Neuronal stem cell (in vitro differentiated cells): ENCODE measurements at regions not wholly inside any gene's neighbourhood (a gene's known extent, or its start where the extent isn't known, plus 50 kb on each side); places are given as distances from the start of the nearest gene placed in this dataset.
A peak's percentile ranks its signal among the peaks of the same experiment; 100 is the strongest.
"Not testable (repeated sequence)": the region's sequence is repeated elsewhere in the genome, so short reads cannot be mapped to it uniquely, and the experiment has no call there.

Experiments
- DNase-seq: peaks from one replicate; pipeline ENCODE4 v3.0.0-alpha.2; 2013; ENCODE audit warnings: low spot score
- H2AFZ ChIP-seq: one replicate; pipeline ENCODE4 v1.6.1; 2013; ENCODE audit warnings: mild to moderate bottlenecking, low read length, inconsistent platforms
- H2AK5ac ChIP-seq: 2 replicates; pipeline ENCODE4 v1.6.1; 2013; ENCODE audit warnings: low read depth, mild to moderate bottlenecking, inconsistent platforms, low read length, moderate library complexity, mixed read lengths
- H2BK120ac ChIP-seq: 2 replicates; pipeline ENCODE4 v1.6.1; 2013; ENCODE audit warnings: low read depth, mild to moderate bottlenecking, inconsistent platforms, low read length, moderate library complexity, mixed read lengths
- H2BK12ac ChIP-seq: one replicate; pipeline ENCODE4 v1.6.1; 2013; ENCODE audit warnings: low read length, inconsistent platforms
- H2BK15ac ChIP-seq: 2 replicates; pipeline ENCODE4 v1.6.1; 2013; ENCODE audit warnings: mild to moderate bottlenecking, low read length, inconsistent platforms, mixed read lengths
- H2BK5ac ChIP-seq: one replicate; pipeline ENCODE4 v1.6.1; 2013; ENCODE audit warnings: inconsistent platforms, mild to moderate bottlenecking, low read length, moderate library complexity
- H3K14ac ChIP-seq: one replicate; pipeline ENCODE4 v1.6.1; 2013; ENCODE audit warnings: low read length, inconsistent platforms
- H3K18ac ChIP-seq: 2 replicates; pipeline ENCODE4 v1.6.1; 2013; ENCODE audit warnings: low read length, inconsistent platforms
- H3K23ac ChIP-seq: 2 replicates; pipeline ENCODE4 v1.6.1; 2013; ENCODE audit warnings: low read depth, mild to moderate bottlenecking, mixed read lengths, low read length, inconsistent platforms; ENCODE audit not compliant: poor library complexity
- H3K27ac ChIP-seq: replicated peaks from 3 replicates; pipeline ENCODE4 v1.5.1; 2013; ENCODE audit warnings: low read length, inconsistent platforms
- H3K27me3 ChIP-seq, 3 experiments: 2 replicates each; pipeline ENCODE4 v1.6.1; 2013; ENCODE audit warnings: low read length in 3 of 3, mild to moderate bottlenecking in 2 of 3, inconsistent platforms in 1 of 3, low read depth in 1 of 3, mixed read lengths in 1 of 3, moderate library complexity in 1 of 3; ENCODE audit not compliant: control insufficient read depth in 3 of 3, insufficient read depth in 3 of 3
- H3K36me3 ChIP-seq, 2 donors: replicated peaks in 1 of 2; 2 replicates each; pipeline ENCODE4 v1.6.1; 2013; ENCODE audit warnings: low read length in 2 of 2; ENCODE audit not compliant: control insufficient read depth in 2 of 2, insufficient read depth in 2 of 2
- H3K4ac ChIP-seq: 2 replicates; pipeline ENCODE4 v1.6.1; 2013; ENCODE audit warnings: inconsistent platforms, mild to moderate bottlenecking, low read length, moderate library complexity
- H3K4me1 ChIP-seq, 2 donors: 1 replicate in 1 of 2; 2 replicates in 1 of 2; pipeline ENCODE4 v1.6.1; 2013; ENCODE audit warnings: low read length in 2 of 2, low read depth in 1 of 2; ENCODE audit not compliant: control insufficient read depth in 2 of 2, insufficient read depth in 1 of 2
- H3K4me2 ChIP-seq: one replicate; pipeline ENCODE4 v1.6.1; 2013; ENCODE audit warnings: mild to moderate bottlenecking, low read length, inconsistent platforms; ENCODE audit not compliant: insufficient read depth, poor library complexity, severe bottlenecking
- H3K4me3 ChIP-seq, 2 donors: 2 replicates each; pipeline ENCODE4 v1.5.1; 2013; ENCODE audit warnings: low read length in 2 of 2, mild to moderate bottlenecking in 2 of 2, inconsistent platforms in 1 of 2, moderate library complexity in 1 of 2
- H3K79me1 ChIP-seq: one replicate; pipeline ENCODE4 v1.6.1; 2013; ENCODE audit warnings: low read depth, mild to moderate bottlenecking, inconsistent platforms, low read length, moderate library complexity
- H3K9ac ChIP-seq: one replicate; pipeline ENCODE4 v1.6.1; 2013; ENCODE audit warnings: mild to moderate bottlenecking, low read depth, low read length, inconsistent platforms; ENCODE audit not compliant: poor library complexity
- H3K9me3 ChIP-seq, 2 donors: replicated peaks in 1 of 2; 2 replicates each; pipeline versions ENCODE3 to v1.6.1; 2013; ENCODE audit warnings: low read length in 2 of 2, mild to moderate bottlenecking in 2 of 2, inconsistent platforms in 1 of 2, low read depth in 1 of 2, mixed read lengths in 1 of 2, moderate library complexity in 1 of 2; ENCODE audit not compliant: control insufficient read depth in 2 of 2, insufficient read depth in 1 of 2
- H4K8ac ChIP-seq: one replicate; pipeline ENCODE4 v1.6.1; 2013; ENCODE audit warnings: low read depth, mild to moderate bottlenecking, inconsistent platforms, low read length, moderate library complexity
- H4K91ac ChIP-seq: one replicate; pipeline ENCODE4 v1.6.1; 2013; ENCODE audit warnings: low read length, low read depth, mild to moderate bottlenecking, inconsistent platforms; ENCODE audit not compliant: poor library complexity
- WGBS, 2 donors: extraction: QIAGEN DNeasy Blood & Tissue Kit; methylation state at CpG; one replicate each; pipeline ENCODE4 v1.1.7; 2013; ENCODE audit warnings: missing lambda C conversion rate in 2 of 2, mixed read lengths in 1 of 2; ENCODE audit not compliant: insufficient read length in 2 of 2, insufficient replicate concordance in 1 of 2; ENCODE audit errors: extremely low coverage in 2 of 2; 5-methylcytosine and 5-hydroxymethylcytosine counted together

DNA sequence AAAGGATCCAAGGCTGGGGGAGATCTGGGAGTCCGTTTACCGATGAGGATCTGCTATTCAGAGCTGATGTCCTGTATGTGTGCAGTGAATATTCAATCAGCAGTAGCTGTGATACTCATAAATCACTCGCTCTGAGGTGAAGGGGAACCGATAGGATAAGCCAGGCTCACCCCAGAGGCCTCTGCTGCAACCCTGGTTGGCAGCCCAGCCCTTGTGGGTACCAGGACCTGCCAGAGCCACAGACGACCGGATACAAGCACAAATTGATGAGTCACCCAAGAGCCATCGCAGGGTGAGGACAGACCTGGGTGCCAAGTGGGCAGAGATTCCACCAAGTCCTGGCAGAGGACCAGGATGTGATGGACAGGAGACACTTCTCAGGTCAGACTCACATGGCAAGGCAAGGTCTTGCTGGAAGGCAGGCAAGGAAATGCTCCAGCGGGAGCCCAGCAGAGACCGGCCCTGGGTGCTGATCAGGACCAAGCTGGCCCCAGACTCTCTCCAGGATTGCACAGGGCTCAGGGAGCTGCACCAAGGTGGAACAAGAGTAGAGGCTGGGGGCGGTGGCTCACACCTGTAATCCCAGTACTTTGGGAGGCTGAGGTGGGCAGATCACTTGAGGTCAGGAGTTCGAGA is 112.2 kb upstream of the ZNF479 start:
- not testable (repeated sequence) for H3K79me1 ChIP-seq, H3K4ac ChIP-seq, H2BK5ac ChIP-seq, H4K8ac ChIP-seq, H2BK120ac ChIP-seq, H2AFZ ChIP-seq, H3K36me3 ChIP-seq, H3K18ac ChIP-seq, H2BK12ac ChIP-seq, H4K91ac ChIP-seq, H2BK15ac ChIP-seq, H3K27me3 ChIP-seq, H3K9ac ChIP-seq, H3K27ac ChIP-seq, H3K4me2 ChIP-seq, H3K4me1 ChIP-seq, H3K14ac ChIP-seq, DNase-seq, H3K4me3 ChIP-seq, H3K23ac ChIP-seq, H2AK5ac ChIP-seq
- peaks cover 7 to 11% of the 10 kb centered on the region in 2 donors for H3K9me3 ChIP-seq
- WGBS, 2 donors: no CpG with 5 or more reads among the region's 11 CpGs

DNA sequence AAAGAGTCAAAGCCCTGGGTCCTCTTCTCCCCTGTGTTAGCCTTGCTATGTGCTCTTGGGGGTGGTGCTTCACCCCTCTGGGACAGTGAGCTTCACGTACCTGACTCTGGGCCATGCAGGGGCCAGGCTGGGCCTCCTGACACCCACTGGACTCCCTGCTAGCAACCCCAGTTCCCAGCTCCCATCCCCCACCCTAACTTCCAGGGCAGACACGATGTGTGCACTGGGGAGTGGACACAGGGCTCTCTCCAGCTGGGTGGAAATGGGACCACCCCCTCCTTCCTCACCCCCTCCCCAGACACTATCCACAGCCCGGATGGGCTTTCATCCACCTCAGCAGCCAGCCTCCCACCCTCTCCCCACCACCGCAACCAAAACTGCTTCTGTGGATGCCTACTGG is 113.0 kb upstream of the ZNF479 start:
- Histone ChIP-seq H2BK15ac (no peak overlapping the region), H3K27ac (no peak overlapping the region), H2BK12ac (no peak overlapping the region), H3K9ac (no peak overlapping the region), H3K4ac (no peak overlapping the region), H3K4me2 (no peak overlapping the region), H4K8ac (no peak overlapping the region), H2AK5ac (no peak overlapping the region), H2BK5ac (no peak overlapping the region), H3K14ac (no peak overlapping the region), H3K79me1 (no peaks in the 10 kb centered on the region), H3K4me3 (no peak overlapping the region), H3K9me3 (peaks cover 7 to 14% of the 10 kb centered on the region in 2 donors), H3K18ac (no peak overlapping the region), H2AFZ (no peak overlapping the region), H4K91ac (no peak overlapping the region), H3K4me1 (no peaks in the 10 kb centered on the region), H3K23ac (no peak overlapping the region), H3K36me3 (no peaks in the 10 kb centered on the region), H3K27me3 (no peaks in the 10 kb centered on the region), H2BK120ac (no peak overlapping the region)
- DNase-seq: no peak
- WGBS, 2 donors: no CpG with 5 or more reads among the region's 4 CpGs

DNA sequence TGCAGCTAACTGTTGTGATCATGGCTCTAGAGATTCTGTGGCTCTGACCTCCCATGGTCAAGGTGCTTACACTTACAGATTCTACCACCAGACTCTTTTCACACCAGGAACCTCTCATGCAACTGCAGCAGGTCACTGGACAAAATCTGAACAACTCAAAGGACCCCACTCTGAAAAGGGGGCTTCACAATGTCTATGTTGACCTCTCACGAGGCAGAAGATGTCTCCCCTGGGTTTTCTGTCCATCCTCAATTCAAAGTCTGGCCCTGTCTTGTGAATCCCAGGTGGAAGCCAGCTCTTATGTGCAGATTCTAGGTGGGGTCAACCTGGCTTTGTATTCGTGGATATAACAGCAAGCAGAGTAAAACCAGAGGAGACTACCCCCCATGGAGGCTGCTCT is 118.6 kb upstream of the ZNF479 start:
- no peak overlapping the region for H3K4ac ChIP-seq
- H3K27me3 ChIP-seq: no peaks in the 10 kb centered on the region
- no peak overlapping the region for H2BK120ac ChIP-seq
- no peak overlapping the region for H4K8ac ChIP-seq
- H3K18ac ChIP-seq: no peak overlapping the region
- DNase-seq: no peak
- no peak overlapping the region for H3K14ac ChIP-seq
- H3K79me1 ChIP-seq: no peaks in the 10 kb centered on the region
- H3K4me2 ChIP-seq: no peak overlapping the region
- H3K23ac ChIP-seq: no peak overlapping the region
- no peaks in the 10 kb centered on the region for H3K4me1 ChIP-seq
- H2AK5ac ChIP-seq: no peak overlapping the region
- H3K36me3 ChIP-seq: no peaks in the 10 kb centered on the region
- peaks cover 0 to 22% of the 10 kb centered on the region in 2 donors for H3K9me3 ChIP-seq
- no peak overlapping the region for H4K91ac ChIP-seq
- H3K4me3 ChIP-seq: no peak overlapping the region
- no peak overlapping the region for H2BK5ac ChIP-seq
- WGBS, 2 donors: no CpG with 5 or more reads among the region's 2 CpGs
- no peak overlapping the region for H3K27ac ChIP-seq
- no peak overlapping the region for H3K9ac ChIP-seq
- no peak overlapping the region for H2AFZ ChIP-seq
- no peak overlapping the region for H2BK12ac ChIP-seq
- no peak overlapping the region for H2BK15ac ChIP-seq

DNA sequence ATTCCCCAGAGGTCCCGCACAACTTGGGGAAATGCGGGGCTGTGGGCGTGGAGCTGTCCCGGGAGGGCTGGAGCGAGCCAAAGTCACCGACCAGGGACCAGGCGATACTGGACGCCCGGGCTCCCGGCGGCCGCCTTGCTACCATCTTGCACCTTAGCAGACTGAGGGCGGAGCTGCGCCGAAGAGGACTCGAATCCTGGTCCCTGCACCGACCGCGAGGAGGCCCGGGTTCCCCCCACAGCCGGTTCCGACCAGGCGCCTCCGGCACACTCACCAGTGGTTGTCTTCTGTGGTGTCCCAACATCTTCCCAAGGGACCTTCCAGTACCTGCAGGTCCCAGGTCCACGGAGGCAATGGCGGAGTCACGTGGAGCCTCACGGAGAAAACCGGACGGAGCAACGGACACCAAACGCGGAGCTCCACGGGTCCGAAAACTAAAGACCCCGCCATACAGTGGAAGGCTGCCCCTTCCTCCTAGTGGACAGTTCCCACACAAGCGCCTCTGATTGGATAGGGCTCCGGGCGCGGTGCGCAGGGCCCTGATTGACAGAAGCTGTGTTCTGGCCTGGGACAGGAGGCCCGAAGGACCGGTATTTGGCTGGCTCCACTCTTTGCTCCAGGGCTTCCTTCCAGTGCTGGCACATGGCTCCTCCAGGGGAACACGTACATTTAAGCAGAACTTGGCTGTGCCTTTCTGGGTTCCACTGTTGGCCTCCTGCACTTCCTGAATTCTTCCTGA is 124.6 kb upstream of the ZNF479 start:
- Histone ChIP-seq H2BK12ac (no peak overlapping the region), H2BK15ac (no peak overlapping the region), H2BK5ac (no peak overlapping the region), H3K27me3 (no peaks in the 10 kb centered on the region), H3K18ac (no peak overlapping the region), H4K8ac (no peak overlapping the region), H3K4me3 (peak overlapping the region in 1 of 2 donors; percentile 22), H3K4ac (no peak overlapping the region), H3K27ac (no peak overlapping the region), H3K9ac (no peak overlapping the region), H3K4me1 (no peaks in the 10 kb centered on the region), H3K36me3 (no peaks in the 10 kb centered on the region), H2AK5ac (no peak overlapping the region), H2BK120ac (no peak overlapping the region), H3K4me2 (no peak overlapping the region), H3K79me1 (no peaks in the 10 kb centered on the region), H3K9me3 (peaks cover 0 to 29% of the 10 kb centered on the region in 2 donors), H2AFZ (no peak overlapping the region), H3K14ac (no peak overlapping the region), H3K23ac (no peak overlapping the region), H4K91ac (no peak overlapping the region)
- WGBS, 2 donors: no CpG with 5 or more reads among the region's 44 CpGs
- DNase-seq: no peak
